Sciatic nerve (tissue), 2 donors: ENCODE measurements at regions not wholly inside any gene's neighbourhood (a gene's known extent, or its start where the extent isn't known, plus 50 kb on each side); places are given as distances from the start of the nearest gene placed in this dataset.
"Not testable (repeated sequence)": the region's sequence is repeated elsewhere in the genome, so short reads cannot be mapped to it uniquely, and the experiment has no call there.

Experiments used
- ATAC-seq: fragments of 200-7000 bp; cut with Tn5 transposase; one replicate; pipeline ENCODE4 v1.9.1; 2020; ENCODE audit warnings: mild to moderate bottlenecking, moderate library complexity
- DNase-seq: peaks from one replicate; pipeline ENCODE4 v3.0.0-alpha.2; 2020; ENCODE audit warnings: low spot score
- intact Hi-C: fragments of 100-400 bp; cut with DNase I; formaldehyde crosslinking; loops from one replicate; pipeline ENCODE4 v1.14.2; 2022
- donor health status: DM: no; HTN: no; CAD: no.
- donor health status: DM: no; HTN: no; CAD: no.

GRCh38 chr1:164006186-164006585 lies 552.8 kb upstream of the PBX1 start:
- not testable (repeated sequence) for ATAC-seq, DNase-seq
- intact Hi-C loops: loop anchor here (5.0 kb wide), 1 partner anchor 1376 kb away; no protein-coding TSS in a partner anchor

DNA sequence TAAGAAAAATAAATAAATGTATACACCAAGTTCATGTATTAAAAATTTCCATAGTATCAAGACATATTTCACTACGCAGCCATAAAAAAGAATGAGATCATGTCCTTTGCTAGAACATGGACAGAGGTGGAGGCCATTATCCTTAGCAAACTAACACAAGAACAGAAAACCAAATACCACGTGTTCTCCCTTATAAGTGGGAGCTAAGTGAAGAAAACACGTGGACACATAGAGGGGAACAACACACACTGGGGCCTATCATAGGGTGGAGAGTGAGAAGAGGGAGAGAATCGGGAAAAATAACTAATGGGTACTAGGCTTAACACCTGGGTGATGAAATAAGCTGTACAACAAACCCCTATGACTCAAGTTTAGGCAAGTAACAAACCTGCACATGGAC lies 552.4 kb upstream of the PBX1 start:
- intact Hi-C loops: loop anchor here (5.0 kb wide), 1 partner anchor 1376 kb away; no protein-coding TSS in a partner anchor
- no peak for DNase-seq
- ATAC-seq: no peak

DNA sequence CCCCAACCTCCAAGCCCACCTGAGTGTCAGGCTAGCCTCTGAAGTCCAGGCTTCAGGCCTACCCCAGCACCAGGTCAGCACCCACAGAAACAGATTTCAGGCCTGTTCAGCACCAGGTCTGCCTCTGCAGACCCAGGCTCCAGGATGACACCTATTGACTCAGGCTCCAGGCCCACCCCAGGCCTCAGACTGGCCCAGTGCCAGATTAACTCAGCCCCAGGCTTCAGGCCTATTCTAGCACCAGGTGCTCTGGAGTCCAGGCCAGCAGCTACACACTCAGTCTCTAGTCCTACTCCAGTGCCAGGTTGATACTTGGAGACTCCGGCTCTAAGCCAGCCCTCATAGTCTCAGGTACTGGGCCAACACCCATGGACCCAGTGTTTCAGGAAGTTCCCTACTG lies 541.7 kb upstream of the PBX1 start:
- no peak for DNase-seq
- no peak for ATAC-seq
- intact Hi-C loops: no loop called here

DNA sequence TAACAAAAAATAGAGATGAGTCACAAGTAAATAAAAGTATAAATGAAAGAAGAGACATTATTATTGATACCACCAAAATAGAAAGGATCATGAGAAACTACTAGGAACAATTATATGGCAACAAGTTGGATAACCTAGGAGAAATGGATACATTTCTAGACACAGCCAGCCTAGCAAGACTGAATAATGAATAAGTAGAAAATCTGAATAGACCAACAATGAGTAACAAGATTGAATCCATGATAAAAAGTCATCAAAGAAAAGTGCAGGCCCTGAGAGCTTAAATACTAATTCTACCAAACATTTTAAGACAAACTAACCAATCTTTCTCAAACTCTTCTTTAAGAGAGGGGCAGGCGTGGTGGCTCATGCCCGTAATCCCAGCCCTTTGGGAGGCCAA lies 538.6 kb upstream of the PBX1 start:
- intact Hi-C loops: no loop called here
- no peak for ATAC-seq

GRCh38 chr1:164021813-164022212 lies 537.2 kb upstream of the PBX1 start:
- ATAC-seq: no peak
- intact Hi-C loops: no loop called here
- no peak for DNase-seq

More for the DNA sequence above, 538.6 kb upstream of the PBX1 start:
- no peak for DNase-seq

DNA sequence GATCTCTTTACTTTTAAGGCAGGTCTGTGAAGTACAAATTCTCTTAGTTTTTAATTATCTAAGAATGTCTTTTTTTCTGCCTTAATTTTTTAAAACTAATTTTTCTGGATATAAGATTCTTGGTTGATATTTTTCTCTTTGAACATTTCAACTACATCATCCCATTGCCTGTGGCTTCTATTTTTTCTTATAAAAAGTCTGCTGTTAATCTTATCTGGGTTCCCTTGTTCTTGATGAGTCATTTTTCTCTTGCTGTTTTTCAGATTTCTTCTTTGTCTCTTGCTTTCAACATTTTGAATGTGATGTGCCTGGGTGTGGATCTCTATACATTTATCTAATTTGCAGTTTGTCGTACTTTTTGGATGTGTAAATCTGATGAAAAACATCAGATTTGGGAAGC lies 525.2 kb upstream of the PBX1 start:
- ATAC-seq (no peak), DNase-seq (no peak)
- intact Hi-C loops: no loop called here

- intact Hi-C loops: no loop called here
- DNase-seq (no peak), ATAC-seq (no peak)
Measured at GRCh38 chr1:164040754-164041153, 518.2 kb upstream of the PBX1 start.

DNA sequence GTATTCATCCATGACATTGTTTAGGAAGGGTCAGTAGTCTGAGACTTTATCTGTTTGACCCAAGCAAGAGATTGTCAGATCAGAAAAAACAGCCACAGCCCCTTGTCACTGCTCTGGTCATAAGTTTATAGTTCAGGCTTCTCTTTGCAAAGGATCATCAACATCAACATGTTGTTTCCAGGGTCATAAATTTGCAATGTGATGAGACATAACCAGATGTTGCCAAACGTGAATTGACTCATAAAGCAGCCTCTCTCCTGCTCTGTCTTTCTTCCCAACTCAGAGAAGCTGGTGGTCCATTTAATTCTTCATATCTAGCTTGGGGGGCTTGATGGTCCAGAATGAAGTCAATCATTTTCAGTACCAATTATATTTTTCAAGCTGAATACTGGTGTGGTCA lies 507.2 kb upstream of the PBX1 start:
- intact Hi-C loops: no loop called here
- DNase-seq (no peak), ATAC-seq (no peak)

- ATAC-seq (no peak), DNase-seq (no peak)
- intact Hi-C loops: no loop called here
Measured at GRCh38 chr1:164054331-164054730, 504.7 kb upstream of the PBX1 start.

DNA sequence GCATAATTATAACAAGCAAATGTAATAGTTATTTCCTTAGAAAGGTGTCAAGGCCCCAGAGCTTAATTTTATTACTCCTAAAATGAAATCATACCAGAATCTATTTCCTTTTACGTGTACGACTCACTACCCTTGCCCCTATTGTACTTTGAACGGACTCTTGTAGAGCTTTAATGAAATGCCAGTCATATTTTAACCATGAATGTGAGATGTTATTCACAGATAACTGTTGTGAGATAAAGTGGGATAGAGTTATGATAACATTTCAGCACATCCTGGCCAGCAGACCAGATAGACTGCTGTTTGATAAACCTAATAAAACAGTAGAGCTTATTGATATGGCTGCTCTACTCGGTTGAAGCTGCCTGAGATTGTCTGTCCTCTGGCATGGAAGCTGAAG lies 500.8 kb upstream of the PBX1 start:
- intact Hi-C loops: no loop called here
- ATAC-seq (no peak), DNase-seq (no peak)

DNA sequence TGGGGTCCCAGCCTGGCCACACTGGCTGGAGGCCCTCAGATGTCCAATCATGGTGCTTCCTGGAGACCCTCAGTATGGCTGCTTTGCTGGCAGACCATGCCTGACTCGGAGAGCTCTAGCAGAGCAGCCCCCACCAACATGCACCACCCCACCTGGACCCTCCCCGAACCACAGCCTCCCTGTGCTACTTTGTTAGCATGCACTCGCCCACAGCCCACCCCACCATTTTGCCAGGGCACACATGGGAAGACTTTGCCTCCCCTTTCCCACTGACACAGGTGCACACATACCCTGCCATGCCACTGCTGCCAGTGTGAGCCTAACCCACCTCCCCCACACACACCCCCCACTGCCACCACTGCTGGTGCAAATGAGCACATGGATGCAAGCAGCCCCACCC lies 497.5 kb upstream of the PBX1 start:
- intact Hi-C loops: no loop called here
- no peak for DNase-seq
- no peak for ATAC-seq

- ATAC-seq (no peak), DNase-seq (no peak)
- intact Hi-C loops: no loop called here
Measured at GRCh38 chr1:164064501-164064900, 494.5 kb upstream of the PBX1 start.

DNA sequence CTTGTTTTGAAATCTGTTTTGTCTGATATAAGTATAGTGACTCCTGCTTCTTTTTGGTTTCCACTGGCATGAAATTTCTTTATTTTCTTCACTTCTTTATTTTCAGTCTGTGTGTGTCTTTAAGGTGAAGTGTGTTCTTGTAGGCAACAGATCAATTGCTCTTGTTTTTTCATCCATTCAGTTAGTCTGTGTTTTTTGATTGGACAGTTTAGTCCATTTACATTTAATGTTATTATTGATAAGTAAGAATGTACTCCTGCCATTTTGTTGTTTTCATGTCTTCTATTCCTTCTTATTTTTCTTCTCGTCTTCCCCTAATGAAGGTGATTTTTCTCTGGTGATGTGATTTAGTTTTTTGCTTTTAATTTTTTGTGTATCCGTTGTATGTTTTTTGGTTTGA lies 487.7 kb upstream of the PBX1 start:
- intact Hi-C loops: no loop called here
- no peak for ATAC-seq
- no peak for DNase-seq

- intact Hi-C loops: no loop called here
- ATAC-seq: no peak
Measured at GRCh38 chr1:164086832-164087231, 472.2 kb upstream of the PBX1 start.

DNA sequence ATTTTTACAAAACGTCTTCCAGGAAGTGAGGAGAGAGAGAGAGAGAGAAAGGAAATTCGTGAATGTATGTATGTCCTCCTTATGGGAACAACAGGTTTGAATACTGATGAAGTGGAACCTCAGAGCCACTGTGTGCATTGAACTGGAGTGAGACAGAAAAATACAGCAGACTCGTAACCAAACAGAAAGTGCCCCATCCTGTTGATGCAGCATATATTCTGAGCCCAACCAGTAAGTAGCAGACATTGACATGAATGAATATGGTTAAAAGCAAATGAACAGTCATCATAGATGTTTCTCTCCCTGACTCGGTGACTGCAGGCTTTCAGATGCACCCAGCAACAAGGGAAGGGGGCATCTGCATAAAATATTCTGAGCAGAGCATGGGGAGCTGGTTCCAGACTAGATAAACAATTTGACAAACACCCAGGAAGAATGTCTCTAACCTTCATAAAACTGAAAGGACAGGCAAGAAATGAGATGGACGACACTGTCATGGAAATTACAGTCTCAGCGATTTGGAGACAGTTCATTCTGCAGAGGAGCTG lies 471.0 kb upstream of the PBX1 start:
- intact Hi-C loops: no loop called here
- ATAC-seq (no peak), DNase-seq (no peak)

More at GRCh38 chr1:164086832-164087231, 472.2 kb upstream of the PBX1 start:
- DNase-seq: no peak

GRCh38 chr1:164092603-164093353 lies 466.2 kb upstream of the PBX1 start:
- intact Hi-C loops: no loop called here
- no peak for ATAC-seq
- no peak for DNase-seq

DNA sequence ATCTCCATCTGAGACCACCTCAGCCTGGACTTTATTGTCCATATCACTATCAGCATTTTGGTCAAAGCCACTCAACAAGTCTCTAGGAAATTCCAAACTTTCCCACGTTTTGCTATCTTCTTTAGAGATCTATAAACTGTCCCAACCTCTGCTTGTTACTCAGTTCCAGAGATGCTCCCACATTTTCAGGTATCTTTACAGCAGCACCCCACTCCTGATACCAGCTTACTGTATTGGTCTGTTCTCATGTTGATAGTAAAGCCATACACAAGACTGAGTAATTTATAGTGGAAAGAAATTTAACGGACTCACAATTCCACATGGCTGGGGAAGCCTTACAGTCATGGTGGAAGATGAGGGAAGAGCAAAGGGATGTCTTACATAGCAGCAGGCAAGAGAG lies 465.4 kb upstream of the PBX1 start:
- intact Hi-C loops: no loop called here
- no peak for DNase-seq
- ATAC-seq: no peak

DNA sequence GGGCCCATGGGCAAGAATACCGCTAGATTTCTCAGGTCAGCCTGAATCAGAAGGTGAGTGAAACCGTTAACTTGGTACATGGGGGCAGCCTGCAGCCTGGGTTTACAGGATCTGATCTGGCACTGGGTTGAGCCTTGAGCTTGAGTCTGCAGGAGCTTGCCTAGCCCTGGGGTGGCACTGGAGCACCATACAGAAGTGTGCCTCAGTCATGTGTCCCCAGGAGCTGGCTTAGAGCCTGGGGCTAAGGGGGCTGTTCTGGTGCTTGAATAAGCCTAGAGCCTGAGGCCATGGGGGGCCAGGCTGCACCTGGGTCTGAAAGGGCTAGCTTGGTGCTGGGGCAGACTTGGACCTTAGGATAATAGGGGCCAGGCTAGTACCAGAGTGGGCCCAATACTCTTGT lies 457.2 kb upstream of the PBX1 start:
- ATAC-seq: no peak
- intact Hi-C loops: no loop called here
- no peak for DNase-seq

DNA sequence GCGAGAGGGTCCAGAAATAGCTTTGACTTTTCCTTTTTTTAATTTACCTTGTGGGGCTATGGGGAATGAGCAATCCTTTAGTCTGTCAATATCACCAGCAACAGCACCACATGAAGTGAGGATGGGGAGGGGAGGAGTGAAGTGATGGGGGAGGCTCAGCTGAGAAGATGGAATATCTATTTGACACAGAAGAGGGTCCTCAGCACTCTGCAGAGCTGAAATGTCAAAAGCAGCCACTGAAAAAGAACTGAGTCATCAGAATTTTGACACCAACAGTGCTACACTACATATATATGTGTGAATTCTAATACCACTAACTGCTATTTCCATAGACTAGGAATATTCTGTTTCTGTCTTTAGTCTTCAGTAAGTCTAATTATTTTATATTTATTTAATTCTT lies 427.0 kb upstream of the PBX1 start:
- ATAC-seq: no peak
- DNase-seq: no peak
- intact Hi-C loops: no loop called here

GRCh38 chr1:164137273-164137925 lies 421.6 kb upstream of the PBX1 start:
- ATAC-seq (no peak), DNase-seq (no peak)
- intact Hi-C loops: no loop called here

GRCh38 chr1:164141797-164142196 lies 417.2 kb upstream of the PBX1 start:
- intact Hi-C loops: no loop called here
- no peak for ATAC-seq
- DNase-seq: no peak
